ENCODE measurements at regions not wholly inside any gene's neighbourhood (a gene's known extent, or its start where the extent isn't known, plus 50 kb on each side); places are given as distances from the start of the nearest gene placed in this dataset.
A peak's percentile ranks its signal among the peaks of the same experiment; 100 is the strongest.

GRCh38 chr17:69783865-69784264 is 291.2 kb upstream of the KCNJ16 start:
- Mint-ChIP-seq H3K27ac (no peak overlapping the region), H3K4me3 (no peak overlapping the region), H3K27me3 (no peaks in the 10 kb centered on the region), H3K36me3 (no peaks in the 10 kb centered on the region), H3K4me1 (no peaks in the 10 kb centered on the region), H3K9me3 (peaks cover 4 to 12% (median 11%) of the 10 kb centered on the region in 3 donors)
- Histone ChIP-seq H3K27me3 (replicated peaks in 1 of 2; ENCODE audit: control insufficient read depth in 2 of 2, extremely low read depth in 1 of 2, insufficient read depth in 2 of 2, low read length in 1 of 2) (no peaks in the 10 kb centered on the region), H3K4me3 (ENCODE audit: control insufficient read depth in 1 of 2, extremely low read depth in 1 of 2, low read length in 1 of 2) (no peak overlapping the region), H3K27ac (ENCODE audit: low read length) (no peak overlapping the region), H3K9me3 (no peaks in the 10 kb centered on the region), H3K4me1 (ENCODE audit: control insufficient read depth in 1 of 2, extremely low read depth in 1 of 2, insufficient read depth in 2 of 2, low read length in 2 of 2) (no peaks in the 10 kb centered on the region), H3K36me3 (ENCODE audit: control insufficient read depth in 2 of 2, extremely low read depth in 1 of 2, insufficient read depth in 1 of 2, low read length in 1 of 2) (no peaks in the 10 kb centered on the region)
- ATAC-seq (replicated peaks in 1 of 4) (no peak), DNase-seq (no peak)
- ChIA-PET POLR2A (no interaction called here), CTCF (interaction anchor here in 1 of 2 donors (0.6 kb wide), 1 partner anchor 528 kb away, joined by 3 read pairs; no protein-coding TSS in a partner anchor)
- WGBS (ENCODE audit: insufficient coverage): no CpG with 5 or more reads among the region's 3 CpGs

GRCh38 chr17:69788957-69789356 is 286.1 kb upstream of the KCNJ16 start:
- POLR2A ChIA-PET: no interaction called here
- H3K4me1 Mint-ChIP-seq: no peaks in the 10 kb centered on the region
- peaks cover 0 to 6% of the 10 kb centered on the region in 2 donors for H3K27me3 Mint-ChIP-seq
- H3K36me3 ChIP-seq (ENCODE audit: control insufficient read depth in 2 of 2, extremely low read depth in 1 of 2, insufficient read depth in 1 of 2, low read length in 1 of 2): no peaks in the 10 kb centered on the region
- no peak overlapping the region for H3K27ac ChIP-seq (ENCODE audit: low read length)
- 75% methylated on average over 2 of the region's 2 CpGs for WGBS (ENCODE audit: insufficient coverage)
- no peak overlapping the region for H3K27ac Mint-ChIP-seq
- ATAC-seq (replicated peaks in 1 of 4) (no peak), DNase-seq (no peak)
- peaks cover 6 to 8% (median 7%) of the 10 kb centered on the region in 3 donors for H3K9me3 Mint-ChIP-seq
- H3K4me3 ChIP-seq (ENCODE audit: control insufficient read depth in 1 of 2, extremely low read depth in 1 of 2, low read length in 1 of 2): no peak overlapping the region
- H3K4me3 Mint-ChIP-seq: no peak overlapping the region
- no peaks in the 10 kb centered on the region for H3K27me3 ChIP-seq (replicated peaks in 1 of 2; ENCODE audit: control insufficient read depth in 2 of 2, extremely low read depth in 1 of 2, insufficient read depth in 2 of 2, low read length in 1 of 2)
- no peaks in the 10 kb centered on the region for H3K9me3 ChIP-seq
- CTCF ChIA-PET: no interaction called here
- H3K4me1 ChIP-seq (ENCODE audit: control insufficient read depth in 1 of 2, extremely low read depth in 1 of 2, insufficient read depth in 2 of 2, low read length in 2 of 2): no peaks in the 10 kb centered on the region
- no peaks in the 10 kb centered on the region for H3K36me3 Mint-ChIP-seq

DNA sequence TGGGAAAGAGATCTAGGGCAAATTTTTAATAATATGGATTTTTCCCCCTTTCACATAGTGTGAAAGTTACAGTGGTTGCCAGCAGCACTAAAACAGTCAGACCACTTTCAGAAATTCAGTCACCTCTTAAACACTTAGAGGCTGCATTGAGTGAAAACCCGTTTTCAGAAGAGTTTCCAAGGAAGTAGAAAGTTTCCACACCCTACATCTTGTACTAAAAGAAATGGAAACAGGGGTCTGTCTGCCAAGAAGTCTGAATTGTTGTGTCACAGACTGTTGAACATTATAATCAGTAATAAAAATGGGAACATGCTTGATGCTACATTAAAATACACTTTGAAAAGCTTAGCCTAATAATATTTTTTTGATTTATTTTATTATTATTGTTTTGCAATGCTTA is 278.9 kb upstream of the KCNJ16 start:
- DNase-seq (no peak), ATAC-seq (replicated peaks in 1 of 4) (no peak)
- Mint-ChIP-seq H3K9me3 (peaks cover 4 to 21% (median 9%) of the 10 kb centered on the region in 3 donors), H3K36me3 (no peaks in the 10 kb centered on the region), H3K4me3 (no peak overlapping the region), H3K27ac (no peak overlapping the region), H3K4me1 (no peaks in the 10 kb centered on the region), H3K27me3 (peaks cover 0 to 3% of the 10 kb centered on the region in 2 donors)
- no CpG with 5 or more reads among the region's 1 CpG for WGBS (ENCODE audit: insufficient coverage)
- no peak overlapping the region for H3K4me3 ChIP-seq (ENCODE audit: control insufficient read depth in 1 of 2, extremely low read depth in 1 of 2, low read length in 1 of 2)
- no peaks in the 10 kb centered on the region for H3K36me3 ChIP-seq (ENCODE audit: control insufficient read depth in 2 of 2, extremely low read depth in 1 of 2, insufficient read depth in 1 of 2, low read length in 1 of 2)
- no peaks in the 10 kb centered on the region for H3K9me3 ChIP-seq
- POLR2A ChIA-PET: interaction anchor here in 1 of 2 donors (0.6 kb wide), 1 partner anchor 140 kb away, joined by 4 read pairs; no protein-coding TSS in a partner anchor
- no peaks in the 10 kb centered on the region for H3K27me3 ChIP-seq (replicated peaks in 1 of 2; ENCODE audit: control insufficient read depth in 2 of 2, extremely low read depth in 1 of 2, insufficient read depth in 2 of 2, low read length in 1 of 2)
- no peaks in the 10 kb centered on the region for H3K4me1 ChIP-seq (ENCODE audit: control insufficient read depth in 1 of 2, extremely low read depth in 1 of 2, insufficient read depth in 2 of 2, low read length in 2 of 2)
- H3K27ac ChIP-seq (ENCODE audit: low read length): no peak overlapping the region
- CTCF ChIA-PET: no interaction called here

DNA sequence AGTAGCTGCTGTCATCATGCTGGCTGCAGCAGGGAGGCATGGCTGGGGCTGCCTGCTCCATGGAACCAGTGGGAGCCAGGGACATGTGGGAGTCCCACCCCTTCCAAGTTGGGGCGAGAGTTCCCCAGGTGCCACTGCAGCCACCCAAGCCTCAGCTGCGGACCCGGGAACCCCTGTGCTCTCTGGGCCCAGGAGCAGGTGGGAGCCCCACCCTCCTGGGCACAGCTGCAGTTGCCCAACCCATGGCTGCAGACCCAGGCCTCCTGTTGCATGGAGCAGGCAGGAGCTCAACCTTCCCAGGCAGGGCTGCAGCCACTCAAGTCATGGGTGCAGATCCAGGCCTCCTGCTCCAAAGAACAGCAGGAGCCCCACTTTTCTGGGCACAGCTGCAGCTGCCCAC is 274.2 kb upstream of the KCNJ16 start:
- Histone ChIP-seq H3K27ac (ENCODE audit: low read length) (no peak overlapping the region), H3K4me1 (ENCODE audit: control insufficient read depth in 1 of 2, extremely low read depth in 1 of 2, insufficient read depth in 2 of 2, low read length in 2 of 2) (no peaks in the 10 kb centered on the region), H3K27me3 (replicated peaks in 1 of 2; ENCODE audit: control insufficient read depth in 2 of 2, extremely low read depth in 1 of 2, insufficient read depth in 2 of 2, low read length in 1 of 2) (no peaks in the 10 kb centered on the region), H3K36me3 (ENCODE audit: control insufficient read depth in 2 of 2, extremely low read depth in 1 of 2, insufficient read depth in 1 of 2, low read length in 1 of 2) (no peaks in the 10 kb centered on the region), H3K4me3 (ENCODE audit: control insufficient read depth in 1 of 2, extremely low read depth in 1 of 2, low read length in 1 of 2) (no peak overlapping the region), H3K9me3 (no peaks in the 10 kb centered on the region)
- Mint-ChIP-seq H3K4me3 (no peak overlapping the region), H3K9me3 (peaks cover 0 to 22% (median 6%) of the 10 kb centered on the region in 3 donors), H3K27ac (no peak overlapping the region), H3K27me3 (no peaks in the 10 kb centered on the region), H3K4me1 (no peaks in the 10 kb centered on the region), H3K36me3 (no peaks in the 10 kb centered on the region)
- DNase-seq (no peak), ATAC-seq (replicated peaks in 1 of 4) (no peak)
- 85% methylated on average over 3 of the region's 3 CpGs for WGBS (ENCODE audit: insufficient coverage)
- POLR2A ChIA-PET: no interaction called here
- CTCF ChIA-PET: no interaction called here

GRCh38 chr17:69801368-69801767 is 273.7 kb upstream of the KCNJ16 start:
- Histone ChIP-seq H3K27me3 (replicated peaks in 1 of 2; ENCODE audit: control insufficient read depth in 2 of 2, extremely low read depth in 1 of 2, insufficient read depth in 2 of 2, low read length in 1 of 2) (no peaks in the 10 kb centered on the region), H3K4me1 (ENCODE audit: control insufficient read depth in 1 of 2, extremely low read depth in 1 of 2, insufficient read depth in 2 of 2, low read length in 2 of 2) (no peaks in the 10 kb centered on the region), H3K27ac (ENCODE audit: low read length) (no peak overlapping the region), H3K9me3 (no peaks in the 10 kb centered on the region), H3K36me3 (ENCODE audit: control insufficient read depth in 2 of 2, extremely low read depth in 1 of 2, insufficient read depth in 1 of 2, low read length in 1 of 2) (no peaks in the 10 kb centered on the region), H3K4me3 (ENCODE audit: control insufficient read depth in 1 of 2, extremely low read depth in 1 of 2, low read length in 1 of 2) (peak overlapping the region in 1 of 2 donors; percentile 3)
- Mint-ChIP-seq H3K27ac (no peak overlapping the region), H3K4me3 (no peak overlapping the region), H3K9me3 (peaks cover 0 to 22% (median 6%) of the 10 kb centered on the region in 3 donors), H3K4me1 (no peaks in the 10 kb centered on the region), H3K27me3 (no peaks in the 10 kb centered on the region), H3K36me3 (no peaks in the 10 kb centered on the region)
- WGBS (ENCODE audit: insufficient coverage): 77% methylated on average over 3 of the region's 3 CpGs
- ChIA-PET POLR2A (no interaction called here), CTCF (no interaction called here)
- DNase-seq: no peak
- no peak for ATAC-seq (replicated peaks in 1 of 4)

DNA sequence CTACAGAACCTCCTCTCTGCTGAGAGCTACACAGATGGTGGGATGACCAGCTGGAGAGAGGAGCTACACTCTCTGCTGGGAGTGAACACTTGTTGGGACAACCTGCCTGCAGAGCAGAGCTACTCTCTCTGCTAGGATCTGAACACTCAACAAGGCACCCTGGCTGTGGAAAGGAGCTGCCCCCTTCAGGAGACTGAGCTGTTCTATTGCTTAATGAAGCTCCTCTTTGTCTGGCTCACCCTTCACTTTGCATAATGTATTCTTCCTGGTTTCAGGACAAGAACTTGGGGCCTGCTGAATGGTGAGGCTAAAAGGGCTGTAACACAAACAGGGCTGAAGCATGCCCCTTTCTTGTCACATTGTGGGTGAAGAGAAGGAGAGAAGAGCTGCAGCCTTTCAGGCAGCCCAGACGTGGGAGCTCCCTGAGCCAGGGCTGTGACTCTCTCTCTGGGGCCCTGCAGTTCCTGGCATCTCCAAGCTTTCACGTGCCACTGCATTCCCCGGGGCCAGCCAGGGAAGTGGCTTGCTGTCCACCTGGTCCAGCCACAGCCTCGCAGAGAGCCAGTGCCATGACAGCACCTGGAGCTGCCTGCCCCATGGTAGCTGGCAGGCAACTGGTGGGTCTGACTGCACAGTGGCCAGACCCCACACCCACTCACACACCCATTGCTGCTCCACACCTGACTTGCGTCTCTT is 272.8 kb upstream of the KCNJ16 start:
- Mint-ChIP-seq H3K27ac (no peak overlapping the region), H3K27me3 (no peaks in the 10 kb centered on the region), H3K9me3 (peaks cover 0 to 21% (median 6%) of the 10 kb centered on the region in 3 donors), H3K4me3 (no peak overlapping the region), H3K36me3 (no peaks in the 10 kb centered on the region), H3K4me1 (no peaks in the 10 kb centered on the region)
- ChIA-PET CTCF (no interaction called here), POLR2A (no interaction called here)
- no peaks in the 10 kb centered on the region for H3K9me3 ChIP-seq
- no peak for DNase-seq
- H3K36me3 ChIP-seq (ENCODE audit: control insufficient read depth in 2 of 2, extremely low read depth in 1 of 2, insufficient read depth in 1 of 2, low read length in 1 of 2): no peaks in the 10 kb centered on the region
- H3K4me3 ChIP-seq (ENCODE audit: control insufficient read depth in 1 of 2, extremely low read depth in 1 of 2, low read length in 1 of 2): no peak overlapping the region
- WGBS (ENCODE audit: insufficient coverage): 74% methylated on average over 4 of the region's 5 CpGs
- ATAC-seq (replicated peaks in 1 of 4): no peak
- no peaks in the 10 kb centered on the region for H3K4me1 ChIP-seq (ENCODE audit: control insufficient read depth in 1 of 2, extremely low read depth in 1 of 2, insufficient read depth in 2 of 2, low read length in 2 of 2)
- no peaks in the 10 kb centered on the region for H3K27me3 ChIP-seq (replicated peaks in 1 of 2; ENCODE audit: control insufficient read depth in 2 of 2, extremely low read depth in 1 of 2, insufficient read depth in 2 of 2, low read length in 1 of 2)
- no peak overlapping the region for H3K27ac ChIP-seq (ENCODE audit: low read length)

DNA sequence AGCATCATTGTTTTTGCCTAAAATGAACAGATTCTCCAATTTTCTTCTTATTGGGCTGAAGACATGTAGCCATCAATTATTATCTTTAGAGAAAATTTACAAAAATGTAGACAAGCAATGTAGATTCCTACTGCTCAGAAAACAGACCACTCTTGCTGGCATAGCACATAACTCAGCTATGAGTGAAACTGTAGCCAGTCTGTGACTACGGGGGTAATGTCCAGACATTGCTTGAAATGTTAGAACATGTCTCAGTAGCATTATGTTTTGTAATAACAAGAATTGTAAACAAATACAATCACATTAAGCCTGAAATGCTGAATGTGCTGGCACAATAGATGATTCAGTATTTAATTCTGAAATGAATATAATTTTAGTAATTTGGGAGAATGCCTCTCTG is 265.7 kb upstream of the KCNJ16 start:
- ChIA-PET POLR2A (no interaction called here), CTCF (no interaction called here)
- Histone ChIP-seq H3K27ac (ENCODE audit: low read length) (no peak overlapping the region), H3K9me3 (no peaks in the 10 kb centered on the region), H3K36me3 (ENCODE audit: control insufficient read depth in 2 of 2, extremely low read depth in 1 of 2, insufficient read depth in 1 of 2, low read length in 1 of 2) (no peaks in the 10 kb centered on the region), H3K27me3 (replicated peaks in 1 of 2; ENCODE audit: control insufficient read depth in 2 of 2, extremely low read depth in 1 of 2, insufficient read depth in 2 of 2, low read length in 1 of 2) (no peaks in the 10 kb centered on the region), H3K4me3 (ENCODE audit: control insufficient read depth in 1 of 2, extremely low read depth in 1 of 2, low read length in 1 of 2) (no peak overlapping the region), H3K4me1 (ENCODE audit: control insufficient read depth in 1 of 2, extremely low read depth in 1 of 2, insufficient read depth in 2 of 2, low read length in 2 of 2) (no peaks in the 10 kb centered on the region)
- Mint-ChIP-seq H3K4me3 (no peak overlapping the region), H3K27me3 (no peaks in the 10 kb centered on the region), H3K36me3 (no peaks in the 10 kb centered on the region), H3K27ac (no peak overlapping the region), H3K4me1 (no peaks in the 10 kb centered on the region), H3K9me3 (peaks cover 0 to 10% (median 0%) of the 10 kb centered on the region in 3 donors)
- WGBS (ENCODE audit: insufficient coverage): no CpG with 5 or more reads among the region's 1 CpG
- no peak for ATAC-seq (replicated peaks in 1 of 4)
- no peak for DNase-seq

Measured in T-cell (primary cell).